ENCODE measurements at regions not wholly inside any gene's neighbourhood (a gene's known extent, or its start where the extent isn't known, plus 50 kb on each side); places are given as distances from the start of the nearest gene placed in this dataset.

GRCh38 chr22:47282366-47282765 lies 519.9 kb downstream of the TBC1D22A start:
- no peak overlapping the region for H3K4me3 ChIP-seq (ENCODE audit: low read depth, low read length)
- no peaks in the 10 kb centered on the region for H3K36me3 ChIP-seq (ENCODE audit: control insufficient read depth in 2 of 2, insufficient read depth in 1 of 2, low read length in 2 of 2)
- CTCF ChIA-PET = interaction anchor here (1.4 kb wide), 1 partner anchor 484 kb away, joined by 3 read pairs; no protein-coding TSS in a partner anchor
- H3K27ac ChIP-seq (ENCODE audit: extremely low read depth, low read depth, low read length) = no peak overlapping the region
- POLR2A ChIA-PET = interaction anchor here (0.6 kb wide), 1 partner anchor 408 kb away, joined by 3 read pairs; no protein-coding TSS in a partner anchor
- peaks cover 8% of the 10 kb centered on the region; the same call in 1 of the 2 replicates for H3K4me1 ChIP-seq (ENCODE audit: control insufficient read depth, insufficient read depth, low read length)
- H3K9me3 ChIP-seq (ENCODE audit: control insufficient read depth, insufficient read depth, low read depth, low read length) = no peaks in the 10 kb centered on the region
- no peak for TF ChIP-seq ZSCAN16 (tag by site-specific recombination; IDR thresholded peaks at IDR 0.05)
- no peak for TF ChIP-seq ZBTB21 (tag by site-specific recombination; IDR thresholded peaks at IDR 0.05)
- no peak for TF ChIP-seq ATF2 (tag by site-specific recombination; IDR thresholded peaks at IDR 0.05; ENCODE audit: low read depth)
- no peak for TF ChIP-seq ZBTB49 (tag by site-specific recombination; IDR thresholded peaks at IDR 0.05; ENCODE audit: low read depth)

GRCh38 chr22:47281126-47282106 lies 519.0 kb downstream of the TBC1D22A start:
- H3K9me3 ChIP-seq (ENCODE audit: control insufficient read depth, insufficient read depth, low read depth, low read length) = no peaks in the 10 kb centered on the region
- POLR2A ChIA-PET = interaction anchor here (0.6 kb wide), 1 partner anchor 407 kb away, joined by 3 read pairs; no protein-coding TSS in a partner anchor
- H3K27ac ChIP-seq (ENCODE audit: extremely low read depth, low read depth, low read length) = no peak overlapping the region
- H3K4me1 ChIP-seq (ENCODE audit: control insufficient read depth, insufficient read depth, low read length) = peaks cover 9% of the 10 kb centered on the region; the same call in 1 of the 2 replicates
- CTCF ChIA-PET = interaction anchor here (0.5 to 0.6 kb wide), 2 partner anchors 427 to 610 kb away, joined by 3 read pairs; no protein-coding TSS in a partner anchor
- TF ChIP-seq ZNF48 (tag by site-specific recombination; IDR thresholded peaks at IDR 0.05) (no peak), REST (tag by site-specific recombination; IDR thresholded peaks at IDR 0.05) (no peak), MYNN (tag by site-specific recombination; IDR thresholded peaks at IDR 0.05; ENCODE audit: borderline replicate concordance) (no peak), ZBTB17 (tag by site-specific recombination; IDR thresholded peaks at IDR 0.05) (peak; percentile 39), ZNF221 (tag by site-specific recombination; IDR thresholded peaks at IDR 0.05; ENCODE audit: borderline replicate concordance) (no peak), ZNF658 (tag by site-specific recombination; IDR thresholded peaks at IDR 0.05) (no peak), ZNF777 (tag by site-specific recombination; IDR thresholded peaks at IDR 0.05; ENCODE audit: borderline replicate concordance) (no peak), ZNF341 (tag by site-specific recombination; IDR thresholded peaks at IDR 0.05; ENCODE audit: low read depth) (peak; percentile 32; the same call in 1 of the 2 replicates)
- no peak overlapping the region for H3K4me3 ChIP-seq (ENCODE audit: low read depth, low read length)
- no peaks in the 10 kb centered on the region for H3K36me3 ChIP-seq (ENCODE audit: control insufficient read depth in 2 of 2, insufficient read depth in 1 of 2, low read length in 2 of 2)
